GM21528 (cell line): ENCODE measurements at regions not wholly inside any gene's neighbourhood (a gene's known extent, or its start where the extent isn't known, plus 50 kb on each side); places are given as distances from the start of the nearest gene placed in this dataset.
A peak's percentile ranks its signal among the peaks of the same experiment; 100 is the strongest.

Experiments used
- ATAC-seq: cut with Tn5 transposase; IDR thresholded peaks from one replicate; pipeline ENCODE4 v1.9.1; 2021; ENCODE audit warnings: mild to moderate bottlenecking, moderate library complexity; ENCODE audit not compliant: unreplicated experiment, low FRiP score

DNA sequence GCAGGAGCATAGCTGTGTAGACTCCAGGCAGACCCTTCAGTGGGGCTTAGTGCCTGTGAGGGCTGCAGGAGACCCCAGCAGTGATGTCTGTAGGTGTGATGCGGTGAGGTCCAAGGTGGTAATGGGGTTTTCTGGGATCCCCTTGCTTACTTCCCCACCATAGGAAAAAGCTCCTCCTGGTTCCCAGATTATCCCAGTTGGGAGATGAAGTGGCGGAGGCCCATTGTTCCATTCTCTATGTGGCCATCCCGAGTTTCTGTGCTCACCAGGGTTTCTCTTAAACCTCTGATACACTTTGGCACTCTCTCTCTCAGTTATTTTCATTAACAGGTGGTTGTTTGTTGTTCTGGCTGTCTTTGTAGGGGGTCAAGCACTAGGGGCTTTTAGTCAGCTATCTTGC is 146.7 kb upstream of the IGF1R start:
- ATAC-seq, result no peak

GRCh38 chr15:98503970-98504369 is 144.4 kb upstream of the IGF1R start:
- no peak for ATAC-seq

DNA sequence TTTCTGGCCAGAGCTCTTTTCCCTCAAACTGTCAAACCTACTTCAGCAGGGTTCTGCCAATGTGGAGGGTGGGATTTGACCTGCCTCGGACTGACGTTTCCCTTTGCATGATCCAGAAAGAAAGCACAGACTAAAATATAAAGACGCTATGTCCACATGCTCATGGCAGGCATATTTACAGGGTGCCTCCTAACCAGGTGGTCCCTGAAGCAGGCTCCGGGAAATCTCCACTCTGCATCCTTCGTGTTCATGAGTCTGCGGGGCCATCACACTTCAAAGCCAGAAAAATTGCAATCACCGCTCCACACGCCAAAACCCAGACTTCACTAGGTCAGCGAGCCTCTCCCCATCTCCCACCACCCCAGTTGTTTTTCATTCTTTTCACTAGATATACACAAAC is 143.3 kb upstream of the IGF1R start:
- ATAC-seq, result no peak

DNA sequence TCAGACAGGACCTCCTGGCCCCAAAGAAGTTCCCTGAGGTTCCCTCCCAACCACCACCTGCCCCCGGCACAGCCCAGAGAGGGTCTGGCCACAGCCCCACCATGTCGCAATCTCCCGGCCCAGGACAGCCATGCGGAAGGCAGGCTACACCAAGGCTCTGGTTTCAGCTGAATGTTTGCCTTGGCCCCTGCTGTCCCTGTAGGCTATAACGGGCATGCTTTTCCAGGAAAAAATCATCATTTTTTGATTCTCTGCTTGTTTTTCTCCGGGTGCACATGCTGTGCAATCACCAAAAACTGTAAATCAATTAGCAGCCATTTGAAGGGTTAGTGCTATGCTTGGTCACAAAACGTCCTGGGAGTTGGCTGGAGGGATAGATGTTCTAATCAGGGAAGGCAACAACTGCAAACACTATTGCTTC is 142.7 kb upstream of the IGF1R start:
- ATAC-seq, result no peak

DNA sequence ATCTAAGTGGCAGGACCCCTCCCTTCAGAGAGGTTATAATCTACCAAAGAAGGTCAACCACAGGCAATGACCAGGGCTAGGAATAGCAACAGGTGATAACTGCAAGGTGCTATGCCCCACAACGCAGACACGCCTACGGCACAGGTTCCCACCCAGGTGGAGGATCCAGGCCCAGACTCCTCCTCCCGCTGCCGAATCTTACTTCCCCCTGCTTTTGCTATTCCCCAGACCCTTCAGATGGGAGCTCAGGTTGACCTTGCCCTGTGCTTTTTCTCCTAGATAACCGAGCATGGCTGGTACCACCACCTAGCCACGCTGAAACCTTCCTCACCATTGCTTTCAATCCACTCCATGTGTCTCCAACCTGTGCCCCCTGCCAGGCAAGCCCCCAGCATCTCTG is 142.2 kb upstream of the IGF1R start:
- ATAC-seq, result no peak

DNA sequence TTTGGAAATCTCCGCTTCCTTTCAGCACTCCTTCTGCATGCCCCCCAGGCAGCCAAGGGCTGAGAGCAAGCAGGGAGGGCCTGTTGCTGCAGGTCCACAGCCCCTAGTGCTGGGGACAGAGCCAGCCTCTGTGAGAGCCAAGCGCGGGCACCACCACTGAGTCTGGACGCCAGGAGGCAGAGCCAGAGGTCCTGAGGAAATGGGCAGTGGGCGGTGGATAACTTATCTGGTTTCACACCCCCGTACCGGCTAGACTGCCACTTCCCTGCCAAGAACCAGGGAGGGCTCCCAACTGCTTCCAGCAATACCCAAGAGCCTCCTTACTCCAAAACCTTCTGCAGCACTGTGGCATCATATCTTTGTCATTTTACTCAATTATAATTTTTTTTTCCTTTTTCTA is 141.6 kb upstream of the IGF1R start:
- no peak for ATAC-seq

- ATAC-seq, result no peak
Observed at GRCh38 chr15:98513428-98513986, 134.8 kb upstream of the IGF1R start.

- no peak for ATAC-seq
Observed at GRCh38 chr15:98514034-98514622, 134.2 kb upstream of the IGF1R start.

- peak; percentile 78 for ATAC-seq
Observed at GRCh38 chr15:98518823-98519561, 129.3 kb upstream of the IGF1R start.

DNA sequence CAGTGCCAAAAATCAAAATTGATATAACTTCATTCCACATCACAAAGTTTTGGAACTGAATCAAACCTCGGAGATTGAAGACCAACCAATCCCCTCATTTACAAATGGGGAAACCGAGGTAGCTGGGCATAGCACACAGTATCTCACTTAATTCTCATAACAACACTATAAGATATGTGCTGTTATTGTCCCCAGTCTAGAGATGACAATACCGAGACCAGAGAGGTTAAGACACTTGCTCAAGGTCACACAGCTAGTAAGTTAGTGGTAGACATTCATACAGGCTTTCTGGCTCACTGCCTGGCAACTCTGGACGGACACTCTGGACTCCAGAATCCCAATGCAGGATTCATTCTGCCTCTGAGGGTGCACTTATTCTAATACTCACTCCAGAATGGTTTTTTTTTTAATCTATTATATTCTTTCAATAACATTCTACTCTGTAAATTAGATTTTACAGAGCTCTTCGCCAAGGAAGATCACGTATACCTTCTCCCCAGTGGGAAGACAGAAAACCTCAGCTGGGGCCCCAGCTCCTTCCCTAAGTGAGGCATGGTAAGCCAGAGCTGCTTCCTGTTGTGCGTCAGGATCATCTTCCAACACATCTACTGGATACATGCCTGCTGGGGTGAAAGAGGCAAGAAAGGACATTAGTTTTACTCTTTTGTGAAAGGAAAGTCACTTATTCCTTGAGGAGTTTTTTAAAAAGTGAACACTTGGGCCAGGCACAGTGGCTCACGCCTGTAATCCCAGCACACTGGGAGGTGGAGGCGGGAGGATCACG is 128.4 kb upstream of the IGF1R start:
- ATAC-seq, result no peak

GRCh38 chr15:98522127-98522526 is 126.2 kb upstream of the IGF1R start:
- no peak for ATAC-seq

GRCh38 chr15:98523912-98524662 is 124.3 kb upstream of the IGF1R start:
- ATAC-seq, result no peak

DNA sequence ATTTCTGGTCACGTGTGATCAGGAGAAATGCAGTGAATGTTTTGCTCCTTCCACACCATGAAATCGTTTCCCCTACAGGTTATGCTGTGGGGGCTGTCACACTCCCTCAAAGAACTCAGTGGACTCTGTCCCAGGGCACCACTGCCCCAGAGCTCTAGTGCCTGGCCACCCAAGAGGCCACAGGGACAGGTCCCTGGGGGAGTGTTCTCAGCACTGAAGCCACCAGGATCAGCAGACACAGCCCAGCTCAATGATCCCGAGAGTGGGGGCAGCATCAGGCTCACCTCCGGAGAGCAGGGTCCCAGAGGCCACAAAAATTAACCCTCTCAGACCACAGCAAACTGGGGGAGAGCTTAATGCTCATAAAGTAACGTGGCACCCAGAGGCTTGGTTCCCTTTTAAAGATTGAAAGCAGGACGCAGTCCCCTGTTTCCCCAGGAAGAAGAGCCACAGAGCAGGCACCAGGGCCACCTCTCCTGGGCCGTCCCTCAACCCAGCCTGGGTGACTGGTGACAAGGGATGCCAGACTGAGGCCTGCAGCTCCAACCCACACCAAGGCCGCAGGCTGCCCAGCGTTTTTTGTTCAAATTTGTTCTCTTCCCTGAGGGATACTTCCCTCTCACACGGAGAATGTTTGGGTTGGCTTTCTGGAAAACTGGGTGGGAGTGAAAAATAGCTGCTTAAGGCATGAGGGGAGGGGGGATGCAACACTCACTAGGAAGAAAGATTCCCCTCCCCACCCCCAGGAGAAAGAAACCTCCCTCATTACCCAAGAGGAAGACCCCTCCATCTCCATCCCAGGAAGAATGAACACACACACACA is 123.3 kb upstream of the IGF1R start:
- ATAC-seq, result no peak

DNA sequence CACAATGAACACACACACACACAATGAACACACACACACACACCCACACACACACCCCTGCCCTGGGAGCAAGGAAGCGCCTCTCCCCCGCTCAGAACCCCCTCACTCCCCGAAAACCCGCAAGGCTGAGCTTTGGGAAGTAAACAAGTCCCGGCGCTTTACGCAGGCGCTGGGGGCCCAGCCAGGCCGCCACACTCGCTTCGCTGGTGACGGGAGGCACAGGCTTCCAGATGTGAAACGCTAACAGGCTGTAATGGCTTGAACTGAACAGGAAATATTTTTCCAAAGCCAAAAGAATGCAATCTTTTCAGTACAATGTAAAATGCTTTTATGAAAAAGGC is 122.7 kb upstream of the IGF1R start:
- ATAC-seq, result no peak

DNA sequence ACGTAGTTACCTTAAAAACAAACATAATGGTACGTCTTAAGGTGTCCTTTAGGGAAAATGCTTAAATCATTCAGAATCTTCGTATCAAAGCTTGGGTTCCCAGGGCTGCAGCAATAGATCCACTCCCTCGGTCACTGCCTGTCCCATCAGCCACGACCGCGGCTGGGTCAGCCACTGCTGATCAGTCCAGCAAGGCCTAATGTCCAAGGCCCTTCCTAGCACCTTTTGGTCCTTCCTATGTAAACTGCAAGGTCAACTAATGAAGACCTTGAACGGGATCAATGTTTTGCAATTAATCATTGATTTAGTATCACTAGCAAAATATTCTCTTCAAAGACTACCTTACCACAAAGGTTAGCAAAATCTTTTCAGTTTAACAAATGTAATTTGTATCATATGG is 122.2 kb upstream of the IGF1R start:
- ATAC-seq, result no peak

DNA sequence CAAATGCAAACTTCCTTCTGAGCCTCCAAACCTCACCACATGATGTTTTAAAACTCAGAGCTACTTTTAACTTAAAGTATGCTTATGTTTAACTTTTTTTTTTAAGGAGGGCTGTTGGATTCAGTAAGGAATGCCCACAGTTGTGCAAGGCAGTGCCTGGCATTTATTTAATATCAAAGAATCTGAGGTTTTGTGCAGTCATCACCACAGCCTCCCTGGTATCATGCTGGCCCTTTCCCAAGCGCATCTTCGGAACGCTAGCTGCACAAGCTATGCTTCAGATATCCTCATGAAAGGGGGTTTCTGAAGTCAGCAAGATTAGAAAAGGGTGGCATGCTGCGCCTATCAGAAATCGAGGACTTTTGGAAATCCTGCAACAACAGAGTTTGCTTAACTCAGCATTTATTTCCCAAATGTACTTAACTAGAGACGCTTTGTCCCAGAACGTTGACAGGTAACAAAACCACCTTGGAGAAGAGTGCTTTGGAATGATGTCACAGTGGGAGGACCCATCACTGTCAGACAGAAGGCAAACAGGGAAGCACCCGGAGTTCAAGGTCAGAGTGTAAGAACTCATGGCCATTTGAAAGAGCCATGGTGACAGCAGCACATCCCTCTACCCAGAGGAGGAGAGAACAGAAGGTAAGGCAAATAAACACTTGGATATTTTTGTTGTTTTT is 120.2 kb upstream of the IGF1R start:
- ATAC-seq, result no peak

- ATAC-seq, result no peak
Observed at GRCh38 chr15:98529205-98530145, 118.9 kb upstream of the IGF1R start.

DNA sequence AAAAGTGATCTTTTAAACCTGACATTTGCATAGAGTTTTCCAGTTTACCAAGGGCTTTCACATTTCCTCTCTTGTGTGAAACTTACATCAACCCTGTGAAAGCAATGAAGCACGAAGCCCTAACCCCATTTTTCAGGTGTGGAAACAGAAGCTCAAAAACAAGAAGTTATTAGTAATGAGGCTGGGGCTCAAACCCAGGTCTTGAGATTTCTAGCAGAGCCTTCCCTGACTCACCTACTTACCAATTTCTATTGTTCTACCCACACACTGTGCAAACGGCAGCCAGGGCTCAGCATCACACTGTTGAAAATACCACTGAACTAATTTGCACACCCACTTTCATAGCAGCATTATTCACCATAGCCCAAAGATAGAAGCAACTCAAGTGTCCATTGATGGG is 117.8 kb upstream of the IGF1R start:
- no peak for ATAC-seq
